ENCODE measurements at regions not wholly inside any gene's neighbourhood (a gene's known extent, or its start where the extent isn't known, plus 50 kb on each side); places are given as distances from the start of the nearest gene placed in this dataset.

DNA sequence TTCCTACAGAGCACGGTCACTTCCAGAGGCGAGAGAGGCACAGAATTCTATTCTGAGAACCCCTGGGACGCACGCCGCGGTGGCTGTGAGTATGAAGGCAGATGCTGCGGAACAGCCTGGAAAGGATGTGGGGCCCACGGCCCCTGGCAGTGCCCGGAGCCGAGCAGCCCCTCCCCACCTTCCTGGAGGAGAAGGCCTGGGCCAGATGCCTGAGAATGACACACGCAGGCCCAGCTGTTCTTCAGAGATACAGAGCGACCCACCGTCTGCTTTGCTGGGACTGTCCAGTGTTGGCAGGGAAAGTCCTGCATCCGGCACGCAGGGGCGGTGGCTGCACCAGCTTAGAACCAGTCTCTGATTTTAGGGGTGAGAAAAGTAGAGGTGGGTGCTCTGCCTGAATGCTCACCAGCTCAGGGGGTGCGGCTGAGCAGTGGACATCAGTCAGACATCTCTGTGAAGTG lies 116.7 kb upstream of the LPCAT1 start:
- TF ChIP-seq POLR2A (IDR thresholded peaks at IDR 0.05; ENCODE audit: low read length) (no peak), GATA1 (IDR thresholded peaks at IDR 0.05; ENCODE audit: low read depth, low read length) (no peak)

All from erythroblast (primary cell).